ENCODE measurements at regions not wholly inside any gene's neighbourhood (a gene's known extent, or its start where the extent isn't known, plus 50 kb on each side); places are given as distances from the start of the nearest gene placed in this dataset.

DNA sequence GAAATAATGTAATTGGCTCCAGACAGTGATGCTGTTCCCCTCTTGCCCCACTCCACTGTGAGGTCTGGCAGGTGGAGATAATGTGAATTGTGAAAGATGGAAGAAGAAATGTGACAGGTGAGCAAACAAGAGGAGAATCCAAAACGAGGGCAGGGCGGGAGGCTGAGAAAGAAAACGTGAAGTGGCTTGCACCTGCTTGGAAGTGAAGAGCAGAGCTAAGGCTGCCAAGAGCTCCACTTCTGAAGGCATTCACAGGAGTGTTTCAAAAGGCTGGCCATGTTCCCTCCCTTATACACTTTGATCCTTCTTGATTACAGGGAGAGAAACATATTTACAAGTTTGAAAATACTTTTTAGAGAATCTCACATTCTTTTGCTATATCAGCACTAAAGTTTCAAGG is 359.4 kb downstream of the EPHA7 start:
- TF ChIP-seq CTCF (IDR thresholded peaks at IDR 0.05; ENCODE audit: poor library complexity, severe bottlenecking), result no peak
- TF ChIP-seq EZH2 (IDR thresholded peaks at IDR 0.05; ENCODE audit: borderline replicate concordance, insufficient read depth, low read length, poor library complexity, severe bottlenecking), result no peak
- TF ChIP-seq EP300 (conservative IDR thresholded peaks at IDR 0.05; ENCODE audit: poor library complexity, severe bottlenecking), result no peak
- no peak for TF ChIP-seq TAF1 (IDR thresholded peaks at IDR 0.05; ENCODE audit: low read depth)
- no peak for TF ChIP-seq POLR2AphosphoS5 (IDR thresholded peaks at IDR 0.05)
